Gastroesophageal sphincter (tissue), 3 donors: ENCODE measurements at regions not wholly inside any gene's neighbourhood (a gene's known extent, or its start where the extent isn't known, plus 50 kb on each side); places are given as distances from the start of the nearest gene placed in this dataset.

Source experiments
- CTCF ChIP-seq, 4 experiments: fragments of 200-600 bp in 2 of 4; fragments of 450-650 bp in 2 of 4; sonication (generic) in 1 of 4; IDR thresholded peaks; one replicate each; pipeline ENCODE4 v1.5.1; 2017 to 2019; ENCODE audit warnings: antibody characterized with exemption in 4 of 4, mild to moderate bottlenecking in 2 of 4, moderate library complexity in 2 of 4
- EP300 ChIP-seq: sonication (generic); formaldehyde crosslinking; IDR thresholded peaks from one replicate; pipeline ENCODE4 v1.6.1; 2017; ENCODE audit warnings: antibody characterized with exemption, mild to moderate bottlenecking

DNA sequence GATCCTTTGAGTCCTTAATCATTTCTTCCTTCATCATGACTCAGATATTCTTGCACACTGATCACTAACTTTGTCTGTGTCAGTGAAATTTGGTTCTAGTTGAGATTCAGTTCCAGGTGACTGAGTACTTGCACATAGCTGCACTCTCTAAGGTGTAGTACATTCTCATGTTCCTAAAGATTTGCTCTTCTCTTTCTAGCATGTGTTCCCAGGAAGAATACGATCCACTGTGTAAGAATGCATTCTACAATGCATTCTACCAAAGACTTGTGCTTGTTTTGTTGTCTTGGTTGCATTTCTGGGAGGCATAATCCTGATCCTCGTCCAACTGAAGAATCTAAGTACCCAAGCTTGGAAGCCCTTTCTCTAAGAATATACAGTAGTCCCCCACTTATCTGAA lies 104.3 kb upstream of the CDC42BPA start:
- TF ChIP-seq EP300 (no peak), CTCF (IDR thresholded peaks at IDR 0.05) (no peak)
